ENCODE measurements at regions not wholly inside any gene's neighbourhood (a gene's known extent, or its start where the extent isn't known, plus 50 kb on each side); places are given as distances from the start of the nearest gene placed in this dataset.
"Not testable (repeated sequence)": the region's sequence is repeated elsewhere in the genome, so short reads cannot be mapped to it uniquely, and the experiment has no call there.

- Histone ChIP-seq H3K4me3 (no peak overlapping the region), H3K9me3 (peaks cover 0 to 20% (median 0%) of the 10 kb centered on the region in 8 donors), H3K27me3 (replicated peaks in 1 of 7) (peaks cover 0 to 7% (median 0%) of the 10 kb centered on the region in 7 donors), H3K27ac (no peak overlapping the region), H3K4me1 (no peaks in the 10 kb centered on the region), H3K36me3 (no peaks in the 10 kb centered on the region)
- 89 to 95% (median 94%) methylated on average over 2 of the region's 2 CpGs for WGBS, 5 donors
- intact Hi-C loops (cut with DNase I; ENCODE audit: low total_unique reads) = no loop called here
- DNase-seq = no peak
- TF ChIP-seq POLR2A (IDR thresholded peaks at IDR 0.05) (no peak), POLR2AphosphoS5 (IDR thresholded peaks at IDR 0.05) (no peak)
- TF ChIP-seq, protein P1, sequence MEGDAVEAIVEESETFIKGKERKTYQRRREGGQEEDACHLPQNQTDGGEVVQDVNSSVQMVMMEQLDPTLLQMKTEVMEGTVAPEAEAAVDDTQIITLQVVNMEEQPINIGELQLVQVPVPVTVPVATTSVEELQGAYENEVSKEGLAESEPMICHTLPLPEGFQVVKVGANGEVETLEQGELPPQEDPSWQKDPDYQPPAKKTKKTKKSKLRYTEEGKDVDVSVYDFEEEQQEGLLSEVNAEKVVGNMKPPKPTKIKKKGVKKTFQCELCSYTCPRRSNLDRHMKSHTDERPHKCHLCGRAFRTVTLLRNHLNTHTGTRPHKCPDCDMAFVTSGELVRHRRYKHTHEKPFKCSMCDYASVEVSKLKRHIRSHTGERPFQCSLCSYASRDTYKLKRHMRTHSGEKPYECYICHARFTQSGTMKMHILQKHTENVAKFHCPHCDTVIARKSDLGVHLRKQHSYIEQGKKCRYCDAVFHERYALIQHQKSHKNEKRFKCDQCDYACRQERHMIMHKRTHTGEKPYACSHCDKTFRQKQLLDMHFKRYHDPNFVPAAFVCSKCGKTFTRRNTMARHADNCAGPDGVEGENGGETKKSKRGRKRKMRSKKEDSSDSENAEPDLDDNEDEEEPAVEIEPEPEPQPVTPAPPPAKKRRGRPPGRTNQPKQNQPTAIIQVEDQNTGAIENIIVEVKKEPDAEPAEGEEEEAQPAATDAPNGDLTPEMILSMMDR (IDR thresholded peaks at IDR 0.05 in 8 of 11, conservative IDR thresholded peaks at IDR 0.05 in 3 of 11) = no peak
Observed at GRCh38 chr19:30287259-30287658, 84.9 kb upstream of the ZNF536 start.

DNA sequence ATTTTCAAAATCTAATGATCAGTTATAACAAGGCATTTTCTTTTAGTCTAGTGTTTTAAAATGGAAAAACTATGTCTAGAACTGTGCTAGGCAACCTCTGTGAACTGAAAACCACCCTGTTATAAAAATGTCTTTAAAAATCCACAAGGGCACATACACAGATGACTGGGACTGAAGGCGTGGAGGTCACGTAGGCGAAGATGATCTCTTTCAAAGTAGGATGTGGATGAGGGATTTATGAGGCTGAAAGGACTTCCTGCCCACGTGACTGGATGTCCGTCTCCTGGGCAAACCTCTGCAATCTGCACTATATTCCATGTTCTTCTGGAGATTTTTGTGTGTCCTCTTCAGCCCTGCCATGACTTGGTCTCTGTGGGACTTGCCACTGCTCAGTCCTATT, 84.2 kb upstream of the ZNF536 start:
- 58 to 82% (median 70%) methylated on average over 5 of the region's 5 CpGs for WGBS, 5 donors
- H3K4me1 ChIP-seq = no peaks in the 10 kb centered on the region
- intact Hi-C loops (cut with DNase I; ENCODE audit: low total_unique reads) = no loop called here

DNA sequence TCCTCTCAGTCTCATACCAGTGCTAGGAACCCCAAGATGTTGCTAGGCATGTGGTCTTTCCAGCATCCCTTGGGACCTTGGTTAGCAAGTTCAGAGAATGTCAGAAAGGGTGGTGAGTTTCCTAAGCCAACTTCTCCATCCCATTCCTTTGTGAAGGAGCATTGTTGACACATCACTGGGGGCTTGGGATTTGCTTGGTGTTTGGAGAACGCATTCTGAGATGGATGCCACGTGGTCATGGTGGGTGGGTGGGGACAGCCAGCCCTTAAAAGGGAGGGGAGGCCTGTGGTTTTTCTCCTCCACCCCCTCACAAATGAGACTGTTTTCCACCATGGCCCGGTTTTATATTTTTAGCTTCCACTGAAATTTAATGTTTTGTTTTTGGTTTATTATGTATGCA, 83.3 kb upstream of the ZNF536 start:
- 64 to 82% (median 76%) methylated on average over 3 of the region's 3 CpGs for WGBS, 5 donors
- peaks cover 0 to 20% (median 0%) of the 10 kb centered on the region in 8 donors for H3K9me3 ChIP-seq
- DNase-seq = no peak
- H3K4me1 ChIP-seq = no peaks in the 10 kb centered on the region
- no peak overlapping the region for H3K27ac ChIP-seq
- TF ChIP-seq, protein P1 (IDR thresholded peaks at IDR 0.05 in 8 of 11, conservative IDR thresholded peaks at IDR 0.05 in 3 of 11) = no peak
- TF ChIP-seq POLR2A (IDR thresholded peaks at IDR 0.05) (no peak), POLR2AphosphoS5 (IDR thresholded peaks at IDR 0.05) (no peak)
- peaks cover 0 to 6% (median 0%) of the 10 kb centered on the region in 7 donors for H3K27me3 ChIP-seq (replicated peaks in 1 of 7)
- no peaks in the 10 kb centered on the region for H3K36me3 ChIP-seq
- no peak overlapping the region for H3K4me3 ChIP-seq
- intact Hi-C loops (cut with DNase I; ENCODE audit: low total_unique reads) = no loop called here

More for the DNA sequence above, 84.2 kb upstream of the ZNF536 start:
- no peak overlapping the region for H3K4me3 ChIP-seq
- no peak for TF ChIP-seq POLR2AphosphoS5 (IDR thresholded peaks at IDR 0.05)
- TF ChIP-seq, protein P1 (IDR thresholded peaks at IDR 0.05 in 8 of 11, conservative IDR thresholded peaks at IDR 0.05 in 3 of 11) = no peak
- no peak for TF ChIP-seq POLR2A (IDR thresholded peaks at IDR 0.05)
- DNase-seq = no peak
- H3K27ac ChIP-seq = no peak overlapping the region
- H3K36me3 ChIP-seq = no peaks in the 10 kb centered on the region
- peaks cover 0 to 20% (median 0%) of the 10 kb centered on the region in 8 donors for H3K9me3 ChIP-seq
- peaks cover 0 to 6% (median 0%) of the 10 kb centered on the region in 7 donors for H3K27me3 ChIP-seq (replicated peaks in 1 of 7)

DNA sequence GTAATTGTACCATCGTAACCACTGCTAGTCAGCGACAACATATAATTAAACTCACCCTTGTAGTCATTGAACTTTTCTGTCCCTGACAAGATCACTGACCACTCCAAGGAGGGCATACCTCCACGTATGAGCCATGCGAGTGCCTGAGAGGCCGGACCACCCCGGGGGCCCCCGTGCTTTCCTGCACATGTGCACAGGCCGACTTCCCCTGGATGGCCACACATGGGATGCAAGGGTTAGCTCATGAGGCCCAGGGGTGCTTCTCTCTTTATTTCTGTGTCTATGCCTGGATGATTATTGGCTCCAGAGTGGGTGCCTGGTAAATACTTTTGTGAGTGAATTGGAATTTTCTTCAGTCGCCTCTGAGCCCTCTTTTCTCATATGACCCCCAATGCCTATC, 82.8 kb upstream of the ZNF536 start:
- H3K4me3 ChIP-seq = no peak overlapping the region
- H3K27me3 ChIP-seq (replicated peaks in 1 of 7) = peaks cover 0 to 6% (median 0%) of the 10 kb centered on the region in 7 donors
- H3K4me1 ChIP-seq = no peaks in the 10 kb centered on the region
- TF ChIP-seq POLR2A (IDR thresholded peaks at IDR 0.05) = no peak
- TF ChIP-seq, protein P1 (IDR thresholded peaks at IDR 0.05 in 8 of 11, conservative IDR thresholded peaks at IDR 0.05 in 3 of 11) = no peak
- TF ChIP-seq POLR2AphosphoS5 (IDR thresholded peaks at IDR 0.05) = no peak
- H3K36me3 ChIP-seq = no peaks in the 10 kb centered on the region
- intact Hi-C loops (cut with DNase I; ENCODE audit: low total_unique reads) = no loop called here
- WGBS, 5 donors = 89 to 93% (median 92%) methylated on average over 9 of the region's 9 CpGs
- H3K9me3 ChIP-seq = peaks cover 0 to 20% (median 0%) of the 10 kb centered on the region in 8 donors
- DNase-seq = no peak
- H3K27ac ChIP-seq = no peak overlapping the region

- DNase-seq; H3K27ac ChIP-seq; H3K36me3 ChIP-seq; intact Hi-C loops (cut with DNase I; ENCODE audit: low total_unique reads); H3K4me3 ChIP-seq; H3K4me1 ChIP-seq: not testable (repeated sequence)
- H3K27me3 ChIP-seq (replicated peaks in 1 of 7) = peaks cover 0 to 10% (median 0%) of the 10 kb centered on the region in 7 donors
- H3K9me3 ChIP-seq = peaks cover 0 to 20% (median 0%) of the 10 kb centered on the region in 8 donors
Observed at GRCh38 chr19:30290805-30291204, 81.4 kb upstream of the ZNF536 start.
